Endothelial cell of umbilical vein (primary cell): ENCODE measurements at regions not wholly inside any gene's neighbourhood (a gene's known extent, or its start where the extent isn't known, plus 50 kb on each side); places are given as distances from the start of the nearest gene placed in this dataset.

Experiments
- BruUV-seq: library from RNA; stranded (reverse); fragments of 400-500 nt; replicated peaks from 2 replicates; lab custom pipeline; 2021; lab: Mats Ljungman, UMichigan
- CTCF ChIA-PET: fragments of 300-600, 350-600 bp; sonication (Branson Sonifier 250); formaldehyde crosslinking; loops from one replicate; lab custom pipeline; 2021; ENCODE audit warnings: antibody characterized with exemption, inconsistent platforms; lab: Charles Lee
- POLR2A ChIA-PET: fragments of 300-600, 350-600 bp; sonication (Branson Sonifier 250); formaldehyde crosslinking; loops from one replicate; lab custom pipeline; 2021; ENCODE audit warnings: antibody characterized with exemption, inconsistent platforms; lab: Charles Lee
- DNase-seq: peaks from one replicate; pipeline ENCODE4 v3.0.0-alpha.2; 2011; ENCODE audit warnings: low read depth, low spot score
- FAIRE-seq: peaks from 2 replicates; lab custom pipeline; 2011; peaks lifted over from hg19 to GRCh38; lab: Jason Lieb, UNC
- H2AFZ ChIP-seq: 2 replicates; pipeline ENCODE4 v1.6.0; 2012; ENCODE audit warnings: low read depth, low read length, control low read depth, inconsistent platforms
- H3K27ac ChIP-seq: 2 replicates; pipeline ENCODE4 v1.5.1; 2011; ENCODE audit warnings: low read depth, mild to moderate bottlenecking, control low read depth, low read length, moderate library complexity; ENCODE audit not compliant: insufficient read depth
- H3K27me3 ChIP-seq, 2 experiments: 2 replicates each; pipeline versions ENCODE4 v1.6.0 to v1.6.1; 2011; ENCODE audit warnings: low read length in 2 of 2, mixed read lengths in 1 of 2; ENCODE audit not compliant: control insufficient read depth in 2 of 2, insufficient read depth in 2 of 2
- H3K36me3 ChIP-seq, 2 experiments: 2 replicates in 1 of 2; 3 replicates in 1 of 2; pipeline ENCODE4 v1.5.1; 2011; ENCODE audit warnings: low read length in 2 of 2, mild to moderate bottlenecking in 1 of 2, moderate library complexity in 1 of 2; ENCODE audit not compliant: control insufficient read depth in 2 of 2, insufficient read depth in 2 of 2; ENCODE audit errors: extremely low read depth in 1 of 2
- H3K4me1 ChIP-seq: 3 replicates; pipeline ENCODE4 v1.5.1; 2011; ENCODE audit warnings: mild to moderate bottlenecking, low read length; ENCODE audit not compliant: control insufficient read depth, insufficient read depth; ENCODE audit errors: extremely low read depth
- H3K4me2 ChIP-seq: 2 replicates; pipeline ENCODE4 v1.6.1; 2011; ENCODE audit warnings: low read length, control low read depth, mixed read lengths; ENCODE audit not compliant: insufficient read depth
- H3K4me3 ChIP-seq, 3 experiments: fragments of 200-600 bp in 1 of 3; sonication (generic), shearing (Covaris generic) in 1 of 3; replicated peaks in 1 of 3; 2 replicates each; pipeline ENCODE4 v1.5.1; 2011 to 2016; ENCODE audit warnings: control low read depth in 3 of 3, low read length in 3 of 3, mild to moderate bottlenecking in 2 of 3, inconsistent platforms in 1 of 3, low read depth in 1 of 3, moderate library complexity in 1 of 3; ENCODE audit not compliant: insufficient read depth in 1 of 3
- H3K79me2 ChIP-seq: 2 replicates; pipeline ENCODE4 v1.6.0; 2012; ENCODE audit warnings: low read length, inconsistent platforms; ENCODE audit not compliant: control insufficient read depth, insufficient read depth
- H3K9ac ChIP-seq: replicated peaks from 2 replicates; pipeline ENCODE3; 2011; ENCODE audit warnings: low read length, control low read depth; ENCODE audit not compliant: insufficient read depth; ENCODE audit errors: extremely low read depth
- H3K9me1 ChIP-seq: replicated peaks from 3 replicates; pipeline ENCODE4 v1.6.0; 2011; ENCODE audit warnings: mild to moderate bottlenecking, low read length; ENCODE audit not compliant: control insufficient read depth, insufficient read depth; ENCODE audit errors: extremely low read depth
- H3K9me3 ChIP-seq: replicated peaks from 2 replicates; pipeline ENCODE4 v1.5.1; 2012; ENCODE audit warnings: low read length, inconsistent platforms; ENCODE audit not compliant: control insufficient read depth, insufficient read depth
- H4K20me1 ChIP-seq: replicated peaks from 2 replicates; pipeline ENCODE3; 2011; ENCODE audit warnings: mild to moderate bottlenecking, low read length; ENCODE audit not compliant: control insufficient read depth, insufficient read depth; ENCODE audit errors: extremely low read depth
- CTCF ChIP-seq, 2 donors: IDR thresholded peaks; 1 replicate in 1 of 2; 2 replicates in 1 of 2; pipeline ENCODE4 v1.5.1; 2011; ENCODE audit warnings: low read length in 2 of 2, mild to moderate bottlenecking in 2 of 2, moderate library complexity in 2 of 2, control low read depth in 1 of 2, inconsistent platforms in 1 of 2, low read depth in 1 of 2; ENCODE audit not compliant: insufficient read depth in 1 of 2; ENCODE audit errors: extremely low read depth in 1 of 2
- EZH2 ChIP-seq: IDR thresholded peaks from 2 replicates; pipeline ENCODE4 v1.6.1; 2012; ENCODE audit warnings: borderline replicate concordance, low read depth, mild to moderate bottlenecking, moderate library complexity, low read length, inconsistent platforms; ENCODE audit not compliant: severe bottlenecking
- FOS ChIP-seq: IDR thresholded peaks from 2 replicates; pipeline ENCODE4 v1.6.1; 2011; ENCODE audit warnings: mild to moderate bottlenecking, low read length, moderate library complexity, borderline replicate concordance; ENCODE audit not compliant: insufficient read depth
- GATA2 ChIP-seq: IDR thresholded peaks from 2 replicates; pipeline ENCODE4 v1.7.0; 2011; ENCODE audit warnings: low read depth, mild to moderate bottlenecking, moderate library complexity, mixed read lengths, low read length; ENCODE audit not compliant: insufficient read length, insufficient read depth
- JUN ChIP-seq: IDR thresholded peaks from 2 replicates; pipeline ENCODE4 v1.6.1; 2011; ENCODE audit warnings: borderline replicate concordance, low read depth; ENCODE audit not compliant: insufficient read length, insufficient read depth
- MYC ChIP-seq: IDR thresholded peaks from one replicate; pipeline ENCODE4 v1.6.1; 2011; ENCODE audit warnings: mild to moderate bottlenecking, low read depth, low read length
- POLR2A ChIP-seq: IDR thresholded peaks from 2 replicates; pipeline ENCODE4 v1.6.1; 2012; ENCODE audit warnings: low read depth, mild to moderate bottlenecking, control low read depth, low read length
- POLR2AphosphoS5 ChIP-seq: IDR thresholded peaks from 2 replicates; pipeline ENCODE4 v1.6.1; 2012; ENCODE audit warnings: low read depth, mild to moderate bottlenecking, control low read depth, low read length, moderate library complexity; ENCODE audit not compliant: insufficient read depth
- dilution Hi-C: fragments of 300-500 bp; cut with MboI; formaldehyde crosslinking; loops from one replicate; pipeline ENCODE4 v1.15.0; 2019; ENCODE audit warnings: low sequenced_read_pairs; ENCODE audit not compliant: extremely low pct_ligation_motif_present
- intact Hi-C: fragments of 100-400 bp; cut with micrococcal nuclease; formaldehyde crosslinking; loops from one replicate; pipeline ENCODE4 v1.10.0; 2022
- TF ChIP-seq, protein P1 (sequence below): IDR thresholded peaks from 2 replicates; pipeline ENCODE4 v1.6.1; 2011; ENCODE audit not compliant: insufficient read depth, insufficient read length

GRCh38 chr6:1110941-1111349 lies 201.0 kb upstream of the FOXQ1 start:
- H3K36me3 ChIP-seq, result no peaks in the 10 kb centered on the region
- no peak overlapping the region for H2AFZ ChIP-seq
- TF ChIP-seq POLR2A (no peak), MYC (no peak), EZH2 (no peak), GATA2 (no peak), FOS (no peak), JUN (no peak), CTCF (IDR thresholded peaks at IDR 0.05; ENCODE audit: extremely low read depth in 1 of 2, insufficient read depth in 1 of 2, low read depth in 1 of 2, low read length in 2 of 2) (no peak), POLR2AphosphoS5 (no peak)
- TF ChIP-seq, protein P1, sequence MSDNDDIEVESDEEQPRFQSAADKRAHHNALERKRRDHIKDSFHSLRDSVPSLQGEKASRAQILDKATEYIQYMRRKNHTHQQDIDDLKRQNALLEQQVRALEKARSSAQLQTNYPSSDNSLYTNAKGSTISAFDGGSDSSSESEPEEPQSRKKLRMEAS, result no peak
- H3K9me3 ChIP-seq, result no peaks in the 10 kb centered on the region
- BruUV-seq, result no TSS peak
- ChIA-PET POLR2A (no interaction called here), CTCF (no interaction called here)
- H4K20me1 ChIP-seq, result no peaks in the 10 kb centered on the region
- H3K9me1 ChIP-seq, result no peaks in the 10 kb centered on the region
- intact Hi-C loops, result no loop called here
- H3K4me1 ChIP-seq, result no peaks in the 10 kb centered on the region
- no peak for FAIRE-seq
- no peak overlapping the region for H3K9ac ChIP-seq
- dilution Hi-C loops, result no loop called here
- no peaks in the 10 kb centered on the region for H3K27me3 ChIP-seq
- H3K27ac ChIP-seq, result no peak overlapping the region
- no peak overlapping the region for H3K4me3 ChIP-seq
- no peak overlapping the region for H3K4me2 ChIP-seq
- no peak for DNase-seq
- H3K79me2 ChIP-seq, result no peaks in the 10 kb centered on the region
